ENCODE measurements at regions not wholly inside any gene's neighbourhood (a gene's known extent, or its start where the extent isn't known, plus 50 kb on each side); places are given as distances from the start of the nearest gene placed in this dataset.

GRCh38 chr2:219772697-219773096, 145.3 kb downstream of the SLC4A3 start:
- TF ChIP-seq ZBTB21 (CRISPR knock-in tag; IDR thresholded peaks at IDR 0.05; ENCODE audit: borderline replicate concordance): no peak
- TF ChIP-seq CTCF (IDR thresholded peaks at IDR 0.05): no peak
- TF ChIP-seq SMAD3 (CRISPR knock-in tag; IDR thresholded peaks at IDR 0.05; ENCODE audit: borderline replicate concordance): no peak
- no peak for TF ChIP-seq ATF1 (CRISPR knock-in tag; IDR thresholded peaks at IDR 0.05)
- TF ChIP-seq, protein P1, sequence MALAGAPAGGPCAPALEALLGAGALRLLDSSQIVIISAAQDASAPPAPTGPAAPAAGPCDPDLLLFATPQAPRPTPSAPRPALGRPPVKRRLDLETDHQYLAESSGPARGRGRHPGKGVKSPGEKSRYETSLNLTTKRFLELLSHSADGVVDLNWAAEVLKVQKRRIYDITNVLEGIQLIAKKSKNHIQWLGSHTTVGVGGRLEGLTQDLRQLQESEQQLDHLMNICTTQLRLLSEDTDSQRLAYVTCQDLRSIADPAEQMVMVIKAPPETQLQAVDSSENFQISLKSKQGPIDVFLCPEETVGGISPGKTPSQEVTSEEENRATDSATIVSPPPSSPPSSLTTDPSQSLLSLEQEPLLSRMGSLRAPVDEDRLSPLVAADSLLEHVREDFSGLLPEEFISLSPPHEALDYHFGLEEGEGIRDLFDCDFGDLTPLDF (CRISPR knock-in tag; IDR thresholded peaks at IDR 0.05): no peak
- no peak for TF ChIP-seq E2F5 (CRISPR knock-in tag; IDR thresholded peaks at IDR 0.05)
- no peak for TF ChIP-seq NR2C2 (CRISPR knock-in tag; IDR thresholded peaks at IDR 0.05)
- TF ChIP-seq SP1 (CRISPR knock-in tag; conservative IDR thresholded peaks at IDR 0.05): no peak

Measured in WTC11 (cell line).